Ramos (cell line): ENCODE measurements at regions not wholly inside any gene's neighbourhood (a gene's known extent, or its start where the extent isn't known, plus 50 kb on each side); places are given as distances from the start of the nearest gene placed in this dataset.

Source experiments
- in situ Hi-C: fragments of 300-500 bp; cut with MboI; formaldehyde crosslinking; loops from one replicate; pipeline ENCODE4 v1.14.3; 2022; ENCODE audit warnings: low sequenced_read_pairs; ENCODE audit not compliant: unreplicated experiment

DNA sequence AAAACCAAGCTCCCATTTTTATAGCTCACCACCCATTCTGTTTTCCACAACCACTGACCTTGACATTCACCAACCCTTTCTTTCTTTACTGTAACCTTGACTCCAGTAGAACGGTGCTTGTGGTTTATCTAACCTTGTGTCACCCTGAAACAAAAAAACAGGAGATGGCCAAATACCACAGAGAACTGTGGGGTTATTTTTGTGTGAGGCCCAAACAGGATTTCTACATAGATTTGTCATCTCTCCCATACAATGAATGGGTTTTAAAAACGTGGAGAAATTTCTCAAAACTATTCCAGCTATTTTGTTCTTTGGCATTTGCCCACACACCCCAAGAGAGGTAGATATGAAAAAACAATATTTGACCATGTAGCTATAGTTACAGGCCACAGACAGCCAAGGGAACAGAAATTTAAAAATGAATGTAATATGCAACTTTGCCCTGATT lies 231.3 kb upstream of the TANK start:
- in situ Hi-C loops: no loop called here

DNA sequence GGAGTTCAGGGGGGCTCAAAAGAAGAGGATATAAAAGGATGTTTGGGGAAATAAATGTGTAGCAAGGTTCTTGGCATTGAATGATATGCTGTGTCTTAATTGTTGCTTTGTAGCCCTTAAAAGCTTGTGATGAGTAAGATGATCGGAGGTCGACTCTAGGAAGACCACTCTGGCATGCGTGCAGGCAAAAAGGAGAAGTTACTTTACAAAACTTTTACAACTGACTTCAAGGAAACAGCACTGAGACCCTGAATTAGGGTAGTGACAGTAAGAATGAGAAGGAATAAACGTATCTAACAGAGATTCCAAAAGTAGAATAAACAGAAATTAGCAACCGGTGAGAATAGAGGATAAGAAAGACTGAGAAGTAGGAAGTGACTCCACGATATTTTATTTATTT lies 228.7 kb upstream of the TANK start:
- in situ Hi-C loops: no loop called here

DNA sequence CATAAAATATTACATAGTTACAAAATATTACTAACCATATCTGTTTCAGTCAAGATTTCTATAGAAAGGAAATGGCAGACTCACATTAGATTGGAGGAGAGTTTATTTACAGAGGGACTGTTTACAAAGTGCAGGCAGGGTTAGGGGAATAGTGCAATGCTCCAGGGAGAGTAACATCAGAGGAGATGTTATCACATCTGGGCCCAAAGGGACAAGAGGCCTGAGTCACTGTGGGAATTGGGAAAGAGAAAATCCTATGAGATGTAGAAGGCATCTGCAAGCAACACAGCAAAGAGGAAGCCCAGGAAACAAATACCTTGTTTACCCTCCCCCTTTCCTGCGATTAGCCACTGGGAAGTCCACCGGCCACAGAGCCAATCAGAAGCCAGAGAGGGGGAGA lies 227.3 kb upstream of the TANK start:
- in situ Hi-C loops: no loop called here

GRCh38 chr2:160934263-160934662 lies 226.0 kb upstream of the TANK start:
- in situ Hi-C loops: no loop called here

- in situ Hi-C loops: no loop called here
Measured at GRCh38 chr2:160934991-160935390, 225.2 kb upstream of the TANK start.

GRCh38 chr2:160936044-160936806 lies 224.0 kb upstream of the TANK start:
- in situ Hi-C loops: no loop called here

GRCh38 chr2:160940271-160940670 lies 220.0 kb upstream of the TANK start:
- in situ Hi-C loops: no loop called here

GRCh38 chr2:160940699-160941098 lies 219.5 kb upstream of the TANK start:
- in situ Hi-C loops: no loop called here

GRCh38 chr2:160941290-160941846 lies 218.9 kb upstream of the TANK start:
- in situ Hi-C loops: no loop called here

DNA sequence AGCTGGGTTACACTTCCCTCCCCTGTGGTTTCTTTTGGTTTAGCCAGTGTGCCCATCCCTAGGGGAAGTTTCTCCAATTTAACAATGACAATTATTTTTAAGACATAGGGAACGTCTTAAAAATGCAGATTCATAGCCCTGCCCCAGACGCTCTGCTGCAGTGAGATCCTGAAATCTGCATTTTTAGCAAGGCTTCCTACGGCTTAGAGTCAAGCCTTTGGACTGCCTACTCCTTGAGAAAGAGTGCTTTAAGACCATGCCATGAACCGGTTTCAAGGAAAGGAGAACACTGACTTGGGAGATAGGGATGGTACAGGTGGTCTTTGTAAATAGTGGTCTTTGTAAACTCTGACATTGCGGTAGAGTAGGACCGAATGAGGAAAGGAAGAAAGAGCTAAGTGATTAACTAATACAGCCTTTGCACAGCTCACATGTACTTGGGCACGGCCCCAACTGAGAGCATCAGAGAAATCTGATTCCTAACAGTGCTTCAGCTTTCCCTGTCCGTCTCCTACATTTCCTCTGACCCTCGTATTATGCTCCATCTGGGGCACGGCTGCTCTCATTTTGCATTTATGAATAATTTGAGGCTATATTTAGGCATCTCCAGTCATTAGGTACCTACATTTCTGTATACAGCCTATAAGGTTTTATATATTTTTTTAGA lies 217.6 kb upstream of the TANK start:
- in situ Hi-C loops: no loop called here

DNA sequence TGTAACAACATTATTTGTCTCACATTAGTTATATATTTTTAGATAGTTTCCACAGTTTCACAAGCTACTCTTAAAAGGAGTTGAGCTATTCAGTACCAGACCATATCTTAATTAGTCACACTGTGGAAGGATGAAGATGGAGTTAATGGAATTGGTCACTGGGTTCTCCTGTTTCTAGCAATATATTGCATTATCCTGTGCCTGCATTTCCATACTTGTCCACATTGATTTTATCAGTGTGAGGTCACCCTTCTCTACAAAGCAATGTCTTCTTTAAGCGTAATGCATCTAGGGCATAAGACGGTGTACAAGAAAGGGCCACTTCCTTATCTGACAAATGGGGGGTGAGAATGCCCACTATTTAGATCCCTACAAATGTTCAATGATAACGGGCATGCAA lies 216.8 kb upstream of the TANK start:
- in situ Hi-C loops: no loop called here

GRCh38 chr2:160952464-160953254 lies 207.6 kb upstream of the TANK start:
- in situ Hi-C loops: no loop called here

DNA sequence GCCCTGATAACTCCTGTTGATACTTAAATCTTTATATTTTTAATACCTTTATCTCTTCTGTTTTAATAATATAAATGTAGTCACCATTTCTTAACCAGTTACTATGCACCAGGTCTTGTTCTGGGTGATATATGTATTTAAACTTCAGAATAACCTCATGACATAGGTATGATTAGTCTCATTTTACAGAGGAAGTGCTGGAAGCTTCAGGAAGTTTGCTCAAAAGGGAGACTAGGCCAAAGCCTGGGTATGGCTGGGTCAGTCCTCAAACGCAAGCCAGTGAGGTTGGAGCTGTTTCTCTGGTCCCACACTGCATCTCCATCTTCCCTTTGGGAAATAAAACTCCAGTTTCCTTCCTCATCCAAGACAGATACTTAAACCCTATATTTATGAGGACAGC lies 204.7 kb upstream of the TANK start:
- in situ Hi-C loops: no loop called here

DNA sequence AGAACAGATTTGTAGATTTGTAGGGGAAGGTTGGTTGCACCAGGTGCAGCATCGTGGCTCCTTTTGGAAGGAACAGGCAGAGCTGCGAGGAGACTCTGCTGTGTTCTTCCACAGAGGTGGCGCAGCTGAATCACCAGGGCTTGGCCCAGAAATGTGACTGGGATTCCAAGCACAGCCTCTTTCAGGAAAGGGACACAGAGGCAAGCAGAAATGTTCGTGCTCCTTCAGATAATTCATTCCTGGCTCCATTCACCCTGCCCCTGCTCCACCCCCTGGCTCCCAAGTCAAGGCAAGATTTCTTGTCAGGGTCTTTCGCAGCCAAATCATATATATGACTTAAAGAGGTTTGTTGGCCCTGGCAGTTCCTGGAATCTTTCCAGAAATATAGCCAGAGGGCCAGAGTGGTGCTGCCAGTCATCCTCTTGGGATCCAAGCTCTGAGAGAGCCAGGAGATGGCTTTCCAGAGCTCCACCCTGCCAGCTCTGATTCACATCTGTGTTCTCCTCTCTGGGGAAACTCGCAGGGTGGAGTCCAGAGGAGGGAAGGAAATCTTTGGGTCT lies 203.9 kb upstream of the TANK start:
- in situ Hi-C loops: no loop called here

- in situ Hi-C loops: no loop called here
Measured at GRCh38 chr2:160963957-160964356, 196.3 kb upstream of the TANK start.

- in situ Hi-C loops: no loop called here
Measured at GRCh38 chr2:160967523-160967922, 192.7 kb upstream of the TANK start.

DNA sequence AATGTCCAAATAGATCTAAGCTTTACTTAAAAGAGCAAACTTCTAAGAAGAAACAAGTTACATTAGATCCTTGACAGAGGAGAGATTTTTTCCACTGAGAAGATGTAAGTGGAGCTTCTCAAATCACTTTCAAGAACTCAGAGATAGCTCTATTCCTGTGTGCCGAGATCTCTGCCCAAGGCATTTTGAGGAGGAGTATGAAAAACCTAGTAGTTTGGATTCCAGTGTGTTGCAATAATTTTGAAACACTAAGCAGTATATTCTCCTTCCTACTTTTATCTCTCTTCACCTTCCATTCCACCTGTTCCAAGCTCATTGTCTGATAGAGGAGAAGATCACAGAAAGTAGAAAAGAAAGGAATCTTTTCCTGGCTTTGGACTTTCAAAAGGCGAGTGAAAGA lies 192.0 kb upstream of the TANK start:
- in situ Hi-C loops: no loop called here

GRCh38 chr2:160970052-160970965 lies 189.9 kb upstream of the TANK start:
- in situ Hi-C loops: no loop called here

DNA sequence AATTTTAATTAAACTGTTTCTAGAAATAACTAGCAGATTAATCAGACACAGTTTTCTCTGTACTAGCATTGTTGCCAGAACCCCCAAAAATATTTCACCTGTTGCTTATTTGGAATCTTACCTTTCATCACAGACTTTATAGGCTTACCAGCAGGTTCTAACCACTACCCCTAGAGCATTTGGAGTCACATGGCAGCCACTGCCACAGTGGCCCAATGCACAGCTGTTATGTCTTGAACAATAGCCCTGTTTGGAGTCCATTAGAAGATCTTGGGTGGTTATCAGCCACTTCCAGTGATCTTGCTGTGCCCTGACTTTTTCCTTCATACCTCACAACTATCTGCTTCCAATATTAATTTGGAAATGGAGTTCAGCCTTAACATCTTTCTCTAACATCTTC lies 186.2 kb upstream of the TANK start:
- in situ Hi-C loops: no loop called here
